GM12892 (cell line): ENCODE measurements at regions not wholly inside any gene's neighbourhood (a gene's known extent, or its start where the extent isn't known, plus 50 kb on each side); places are given as distances from the start of the nearest gene placed in this dataset.

ENCODE experiments used
- DNase-seq: peaks from one replicate; pipeline ENCODE4 v3.0.0; 2011; ENCODE audit not compliant: insufficient read length
- FAIRE-seq: peaks from 2 replicates; lab custom pipeline; 2011; peaks lifted over from hg19 to GRCh38; lab: Jason Lieb, UNC
- POLR2A ChIP-seq: IDR thresholded peaks from 2 replicates; pipeline ENCODE4 v1.6.1; 2011; ENCODE audit warnings: low read depth, low read length, control low read depth
- POLR2AphosphoS5 ChIP-seq: IDR thresholded peaks from 2 replicates; pipeline ENCODE4 v1.6.1; 2011; ENCODE audit warnings: low read depth, low read length, control low read depth
- TAF1 ChIP-seq: IDR thresholded peaks from 2 replicates; pipeline ENCODE4 v1.6.1; 2011; ENCODE audit warnings: low read depth, mild to moderate bottlenecking, control low read depth, low read length, borderline replicate concordance

- DNase-seq: no peak
- peak; percentile 26; the same call in 1 of the 2 replicates for TF ChIP-seq POLR2AphosphoS5
- TF ChIP-seq TAF1: no peak
- FAIRE-seq: peak; percentile 91
Measured at GRCh38 chr4:26217961-26218676, 102.7 kb upstream of the RBPJ start.

GRCh38 chr4:26218677-26219605 is 101.9 kb upstream of the RBPJ start:
- TF ChIP-seq POLR2AphosphoS5: no peak
- TF ChIP-seq TAF1: no peak
- TF ChIP-seq POLR2A: no peak
- DNase-seq: no peak
- no peak for FAIRE-seq

GRCh38 chr4:26220696-26221095 is 100.1 kb upstream of the RBPJ start:
- TF ChIP-seq POLR2A (no peak), POLR2AphosphoS5 (no peak), TAF1 (no peak)
- DNase-seq: no peak
- no peak for FAIRE-seq

- FAIRE-seq (no peak), DNase-seq (no peak)
- TF ChIP-seq POLR2AphosphoS5 (no peak), POLR2A (no peak), TAF1 (no peak)
Measured at GRCh38 chr4:26223155-26223554, 97.7 kb upstream of the RBPJ start.

GRCh38 chr4:26226629-26227376 is 94.0 kb upstream of the RBPJ start:
- TF ChIP-seq TAF1: no peak
- no peak for TF ChIP-seq POLR2A
- no peak for TF ChIP-seq POLR2AphosphoS5
- DNase-seq (no peak), FAIRE-seq (no peak)

GRCh38 chr4:26227601-26228229 is 93.1 kb upstream of the RBPJ start:
- DNase-seq (no peak), FAIRE-seq (no peak)
- TF ChIP-seq POLR2AphosphoS5 (no peak), POLR2A (no peak), TAF1 (no peak)

GRCh38 chr4:26228883-26229282 is 91.9 kb upstream of the RBPJ start:
- TF ChIP-seq POLR2AphosphoS5 (no peak), TAF1 (no peak)
- DNase-seq: no peak
- FAIRE-seq: no peak

- no peak for TF ChIP-seq POLR2A
- no peak for TF ChIP-seq POLR2AphosphoS5
- no peak for TF ChIP-seq TAF1
- DNase-seq: no peak
- no peak for FAIRE-seq
Measured at GRCh38 chr4:26229974-26230373, 90.8 kb upstream of the RBPJ start.

- FAIRE-seq: no peak
- DNase-seq: no peak
- no peak for TF ChIP-seq TAF1
- no peak for TF ChIP-seq POLR2AphosphoS5
- TF ChIP-seq POLR2A: no peak
Measured at GRCh38 chr4:26233350-26233749, 87.5 kb upstream of the RBPJ start.

GRCh38 chr4:26235500-26235899 is 85.3 kb upstream of the RBPJ start:
- FAIRE-seq (no peak), DNase-seq (no peak)
- no peak for TF ChIP-seq POLR2A
- TF ChIP-seq TAF1: no peak
- TF ChIP-seq POLR2AphosphoS5: no peak

GRCh38 chr4:26237916-26238315 is 82.9 kb upstream of the RBPJ start:
- FAIRE-seq (no peak), DNase-seq (no peak)
- TF ChIP-seq POLR2AphosphoS5 (no peak), TAF1 (no peak), POLR2A (no peak)
